Activated CD4-positive, alpha-beta T cell treated with anti-CD3 and anti-CD28 coated beads for 36 hours (primary cell): ENCODE measurements at regions not wholly inside any gene's neighbourhood (a gene's known extent, or its start where the extent isn't known, plus 50 kb on each side); places are given as distances from the start of the nearest gene placed in this dataset.

ENCODE experiments used
- ATAC-seq: fragments of 200-7000 bp; cut with Tn5 transposase; one replicate; pipeline ENCODE4 v1.10.0; 2021; ENCODE audit warnings: mild to moderate bottlenecking, moderate library complexity
- CTCF ChIA-PET: fragments of 350-600 bp; sonication (Branson Sonifier 250); formaldehyde crosslinking; loops from one replicate; lab custom pipeline; 2021; ENCODE audit warnings: antibody characterized with exemption; lab: Charles Lee
- POLR2A ChIA-PET: fragments of 350-600 bp; sonication (Branson Sonifier 250); formaldehyde crosslinking; loops from one replicate; lab custom pipeline; 2021; ENCODE audit warnings: antibody characterized with exemption, inconsistent platforms; lab: Charles Lee
- DNase-seq: peaks from one replicate; pipeline ENCODE4 v3.0.0-alpha.2; 2020
- H3K27ac Mint-ChIP-seq: one replicate; pipeline ENCODE4 v1.8.0; 2021; ENCODE audit warnings: mixed read lengths
- H3K27me3 Mint-ChIP-seq: one replicate; pipeline ENCODE4 v1.8.0; 2021; ENCODE audit warnings: mixed read lengths
- H3K36me3 Mint-ChIP-seq: one replicate; pipeline ENCODE4 v1.8.0; 2021; ENCODE audit warnings: low read depth, mixed read lengths
- H3K4me1 Mint-ChIP-seq: one replicate; pipeline ENCODE4 v1.8.0; 2021; ENCODE audit warnings: mixed read lengths
- H3K4me3 Mint-ChIP-seq: one replicate; pipeline ENCODE4 v1.8.0; 2021; ENCODE audit warnings: mild to moderate bottlenecking, moderate library complexity, mixed read lengths
- H3K9me3 Mint-ChIP-seq: one replicate; pipeline ENCODE4 v1.8.0; 2021; ENCODE audit warnings: low read depth, mixed read lengths
- intact Hi-C, 2 experiments: fragments of 100-400 bp; cut with DNase I in 1 of 2; cut with micrococcal nuclease in 1 of 2; formaldehyde crosslinking; loops; one replicate each; pipeline versions ENCODE4 v1.14.2 to v1.15.1; 2022 to 2024; cut with DNase I, micrococcal nuclease

DNA sequence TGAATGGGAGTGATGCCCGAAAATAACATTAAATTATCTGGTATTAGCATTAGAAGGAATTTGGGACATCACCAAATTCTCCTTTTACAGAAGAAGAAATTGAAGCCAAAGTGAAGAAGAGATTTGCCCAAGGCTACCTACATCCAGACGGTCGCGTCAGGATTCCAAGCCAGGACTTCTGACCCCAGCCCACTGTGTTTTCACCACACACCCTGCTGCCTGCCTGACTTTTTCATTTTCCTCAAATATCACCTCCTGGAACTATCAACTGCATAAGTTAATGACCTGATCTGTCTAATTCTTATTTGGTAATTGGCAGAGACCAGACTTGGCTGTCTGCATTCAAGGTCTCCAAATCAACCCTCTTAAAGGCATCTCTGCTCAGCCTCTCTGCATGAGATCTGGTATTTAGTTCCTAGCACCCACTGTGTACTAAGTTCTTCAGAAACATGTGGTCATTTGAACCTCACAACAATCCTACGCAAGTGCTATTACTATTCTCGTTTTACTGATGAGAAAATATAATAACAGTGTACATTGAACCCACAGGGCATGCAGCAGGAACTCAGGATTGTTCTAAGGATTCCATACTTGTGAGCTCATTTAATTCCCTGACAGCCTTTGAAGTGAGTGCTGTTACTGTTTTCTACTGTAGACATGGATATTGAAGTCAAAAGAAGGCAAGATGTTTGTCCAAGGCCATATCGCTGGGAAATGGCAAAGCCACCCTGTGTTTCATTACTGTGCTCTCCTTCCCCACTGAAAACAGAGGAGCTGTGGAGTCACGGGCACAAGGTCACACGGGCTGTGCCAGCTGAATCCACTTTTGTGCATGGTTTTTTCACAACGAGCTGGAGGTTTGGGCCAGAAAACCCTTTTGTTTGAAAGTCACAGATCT, 195.2 kb upstream of the C1QTNF7 start:
- no peaks in the 10 kb centered on the region for H3K36me3 Mint-ChIP-seq
- H3K27ac Mint-ChIP-seq = peak overlapping the region; percentile 75
- CTCF ChIA-PET = interaction anchor here (0.6 to 3.7 kb wide), 18 partner anchors 9 to 1328 kb away, joined by 3 to 27 read pairs (median 4); no protein-coding TSS in a partner anchor
- POLR2A ChIA-PET = no interaction called here
- H3K4me1 Mint-ChIP-seq = peaks cover 31% of the 10 kb centered on the region
- DNase-seq = no peak
- no peaks in the 10 kb centered on the region for H3K9me3 Mint-ChIP-seq
- intact Hi-C loops = loop anchor here (2.0 to 5.0 kb wide), 3 partner anchors 230 to 540 kb away; partner anchors contain the start of gene CPEB2 (in 1 of the 2)
- H3K27me3 Mint-ChIP-seq = no peaks in the 10 kb centered on the region
- no peak for ATAC-seq
- peak overlapping the region; percentile 35 for H3K4me3 Mint-ChIP-seq

DNA sequence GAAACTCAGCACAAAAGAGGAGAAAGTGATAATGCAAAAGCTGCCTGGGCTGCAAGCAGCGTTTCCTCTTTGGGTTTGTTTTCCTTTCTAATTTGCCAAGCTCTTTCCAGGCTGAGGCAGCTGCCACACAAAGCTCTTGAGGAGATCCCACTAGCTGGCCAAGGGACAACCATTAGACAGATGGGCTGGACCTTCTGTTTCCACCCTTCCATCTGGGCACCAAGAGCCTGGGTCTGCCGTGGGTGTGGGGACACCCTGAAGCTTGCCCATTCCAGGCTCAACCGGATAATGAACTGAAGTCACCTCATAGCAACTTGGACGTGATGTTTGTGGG, 194.6 kb upstream of the C1QTNF7 start:
- peak overlapping the region; percentile 35 for H3K4me3 Mint-ChIP-seq
- peak overlapping the region; percentile 75 for H3K27ac Mint-ChIP-seq
- no peaks in the 10 kb centered on the region for H3K36me3 Mint-ChIP-seq
- peak; percentile 20 for ATAC-seq
- ChIA-PET POLR2A (no interaction called here), CTCF (interaction anchor here (0.6 to 3.7 kb wide), 14 partner anchors 9 to 1328 kb away, joined by 3 to 27 read pairs (median 4); no protein-coding TSS in a partner anchor)
- intact Hi-C loops = loop anchor here (2.0 to 5.0 kb wide), 3 partner anchors 231 to 539 kb away; partner anchors contain the start of gene CPEB2 (in 1 of the 2)
- peaks cover 31% of the 10 kb centered on the region for H3K4me1 Mint-ChIP-seq
- DNase-seq = peak; percentile 20
- H3K27me3 Mint-ChIP-seq = no peaks in the 10 kb centered on the region
- H3K9me3 Mint-ChIP-seq = no peaks in the 10 kb centered on the region

DNA sequence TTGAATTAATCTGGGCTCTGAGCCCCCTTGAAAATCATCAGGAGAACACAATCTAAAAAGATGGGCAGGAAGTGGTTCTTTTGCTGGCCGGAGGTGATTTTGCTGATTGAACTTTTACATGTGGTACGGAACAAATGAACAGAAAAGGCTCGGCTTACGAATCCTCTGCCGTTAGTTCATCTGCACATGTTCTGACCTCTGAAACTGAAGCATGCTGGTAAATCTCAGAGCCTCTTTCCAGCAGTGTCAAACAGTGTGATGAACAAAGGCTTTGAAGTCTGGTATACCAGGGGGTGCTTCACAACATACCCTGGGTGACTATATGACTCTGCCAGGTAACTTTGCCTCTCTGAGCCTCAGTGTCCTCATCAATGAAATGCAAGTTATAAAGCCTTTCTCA, 194.2 kb upstream of the C1QTNF7 start:
- ATAC-seq (peak; percentile 84), DNase-seq (peak; percentile 42)
- ChIA-PET POLR2A (no interaction called here), CTCF (interaction anchor here (0.7 to 3.7 kb wide), 10 partner anchors 11 to 393 kb away, joined by 3 to 27 read pairs (median 4); no protein-coding TSS in a partner anchor)
- H3K27ac Mint-ChIP-seq = peak overlapping the region; percentile 75
- H3K9me3 Mint-ChIP-seq = no peaks in the 10 kb centered on the region
- H3K27me3 Mint-ChIP-seq = no peaks in the 10 kb centered on the region
- peak overlapping the region; percentile 35 for H3K4me3 Mint-ChIP-seq
- intact Hi-C loops = loop anchor here (2.0 to 5.0 kb wide), 3 partner anchors 231 to 539 kb away; partner anchors contain the start of gene CPEB2 (in 1 of the 2)
- H3K4me1 Mint-ChIP-seq = peaks cover 31% of the 10 kb centered on the region
- H3K36me3 Mint-ChIP-seq = no peaks in the 10 kb centered on the region

DNA sequence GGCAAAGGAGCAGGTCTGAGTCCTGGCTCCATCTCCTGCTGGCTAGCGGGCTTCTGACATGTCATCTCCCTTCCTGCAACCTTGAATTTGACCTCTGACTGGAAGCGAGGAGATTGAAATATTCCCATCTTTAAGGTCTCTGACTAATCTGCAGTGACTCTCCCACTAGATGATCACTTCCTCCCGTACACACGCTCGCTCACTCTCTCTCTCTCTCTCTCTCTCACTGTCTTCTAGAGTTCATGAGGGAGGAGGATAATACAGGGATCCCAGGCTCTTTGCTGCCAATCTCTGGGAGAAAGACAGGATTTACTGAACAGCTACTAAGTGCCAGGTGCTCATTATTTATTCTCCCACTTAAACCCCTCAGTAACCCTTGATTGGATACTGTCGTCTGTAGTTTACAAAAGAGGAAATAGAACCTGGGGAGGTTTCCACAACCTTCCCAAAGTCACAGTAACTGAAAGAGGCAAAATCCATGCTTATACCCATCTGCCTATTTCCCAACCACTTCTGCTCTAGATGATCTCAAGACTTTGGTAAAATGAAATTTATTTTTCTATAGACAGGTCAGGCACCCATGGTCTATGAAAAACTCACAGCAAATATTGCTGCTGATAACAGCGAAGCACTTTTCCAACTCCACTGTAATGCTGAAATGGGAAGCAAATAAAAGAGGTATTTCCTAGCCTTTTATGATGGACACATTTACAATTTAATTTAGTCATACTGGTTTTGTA, 193.5 kb upstream of the C1QTNF7 start:
- no peaks in the 10 kb centered on the region for H3K36me3 Mint-ChIP-seq
- H3K27ac Mint-ChIP-seq = peak overlapping the region; percentile 75
- CTCF ChIA-PET = interaction anchor here (0.7 kb wide), 1 partner anchor 30 kb away, joined by 3 read pairs; no protein-coding TSS in a partner anchor
- POLR2A ChIA-PET = no interaction called here
- H3K4me3 Mint-ChIP-seq = no peak overlapping the region
- DNase-seq (no peak), ATAC-seq (peak; percentile 47)
- H3K27me3 Mint-ChIP-seq = no peaks in the 10 kb centered on the region
- H3K9me3 Mint-ChIP-seq = no peaks in the 10 kb centered on the region
- intact Hi-C loops = loop anchor here in 1 of 2 experiments (5.0 kb wide), 2 partner anchors 232 to 538 kb away; partner anchors contain the start of gene CPEB2
- H3K4me1 Mint-ChIP-seq = peaks cover 31% of the 10 kb centered on the region

DNA sequence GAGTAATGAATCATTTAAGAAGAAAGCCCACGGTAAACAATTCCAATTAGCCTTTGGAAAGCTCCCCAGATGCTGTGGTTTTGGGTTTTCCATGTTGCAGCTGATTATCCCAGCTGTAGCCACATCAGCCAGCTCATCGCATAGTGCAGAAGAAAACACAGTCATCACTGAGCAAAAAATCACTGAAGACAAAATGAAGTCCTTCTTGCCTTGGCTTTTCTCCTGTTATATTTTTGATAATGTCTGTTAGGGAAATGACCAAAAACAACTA, 193.0 kb upstream of the C1QTNF7 start:
- CTCF ChIA-PET = interaction anchor here (0.7 kb wide), 2 partner anchors 30 to 596 kb away, joined by 3 to 4 read pairs; no protein-coding TSS in a partner anchor

DNA sequence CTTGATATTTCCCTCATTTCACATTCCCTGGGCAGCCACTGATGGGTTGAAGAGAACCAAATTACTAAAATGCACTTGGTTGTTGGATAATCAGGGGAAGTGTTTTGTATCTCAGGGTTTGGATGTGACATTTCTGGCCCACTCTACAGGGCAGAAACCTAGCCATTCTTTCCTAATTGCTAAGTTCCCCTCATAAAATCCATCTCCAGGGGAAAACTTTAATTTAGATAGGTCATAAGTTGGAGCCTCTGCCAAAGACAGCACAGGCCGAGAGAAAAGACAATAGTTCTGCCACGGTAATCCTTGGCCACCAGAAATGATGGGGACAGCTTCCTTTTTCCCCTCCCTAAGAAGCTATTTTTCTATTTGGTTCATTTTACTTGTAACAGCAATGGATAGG, 192.7 kb upstream of the C1QTNF7 start:
- Mint-ChIP-seq H3K27me3 (no peaks in the 10 kb centered on the region), H3K4me3 (no peak overlapping the region), H3K4me1 (peaks cover 31% of the 10 kb centered on the region), H3K36me3 (no peaks in the 10 kb centered on the region), H3K27ac (no peak overlapping the region), H3K9me3 (no peaks in the 10 kb centered on the region)
- no peak for DNase-seq
- POLR2A ChIA-PET = no interaction called here
- intact Hi-C loops = no loop called here
- ATAC-seq = no peak
- CTCF ChIA-PET = interaction anchor here (0.7 to 1.4 kb wide), 5 partner anchors 21 to 597 kb away, joined by 3 to 4 read pairs (median 3); no protein-coding TSS in a partner anchor

More for the DNA sequence above, 193.0 kb upstream of the C1QTNF7 start:
- no peaks in the 10 kb centered on the region for H3K27me3 Mint-ChIP-seq
- intact Hi-C loops = loop anchor here in 1 of 2 experiments (5.0 kb wide), 2 partner anchors 232 to 538 kb away; partner anchors contain the start of gene CPEB2
- no peaks in the 10 kb centered on the region for H3K36me3 Mint-ChIP-seq
- H3K9me3 Mint-ChIP-seq = no peaks in the 10 kb centered on the region
- POLR2A ChIA-PET = no interaction called here
- no peak overlapping the region for H3K27ac Mint-ChIP-seq
- no peak for ATAC-seq
- peaks cover 31% of the 10 kb centered on the region for H3K4me1 Mint-ChIP-seq
- H3K4me3 Mint-ChIP-seq = no peak overlapping the region
- no peak for DNase-seq

DNA sequence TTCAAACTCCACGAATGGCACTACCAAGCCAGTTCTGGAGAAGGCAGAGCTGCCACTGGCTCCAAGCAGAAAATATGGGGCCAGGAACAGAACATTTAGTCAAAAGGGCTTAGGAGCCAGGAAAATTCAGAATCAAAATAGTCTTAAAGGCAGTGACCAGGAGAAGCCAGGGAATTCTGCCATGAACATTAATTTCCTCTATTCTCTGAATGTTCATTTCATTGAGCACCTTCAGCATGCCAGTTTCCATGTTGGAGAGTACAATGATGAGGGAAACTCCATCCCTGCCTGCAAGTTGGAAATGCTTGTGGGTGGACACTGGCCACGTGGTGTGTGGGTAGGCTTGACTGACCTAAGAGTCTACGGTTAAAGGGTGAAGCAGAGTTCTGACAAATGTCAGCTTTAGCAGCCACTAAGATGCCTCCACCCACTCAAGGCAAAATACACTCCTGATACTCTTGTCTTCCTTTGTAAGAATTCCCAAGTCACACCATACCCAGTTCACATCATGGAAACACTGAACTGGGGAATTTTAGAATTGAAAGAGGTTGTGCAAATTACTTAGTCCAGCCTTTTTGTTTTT, 190.1 kb upstream of the C1QTNF7 start:
- intact Hi-C loops = loop anchor here (1.0 to 2.0 kb wide), 4 partner anchors 159 to 413 kb away; no protein-coding TSS in a partner anchor
- ATAC-seq (no peak), DNase-seq (no peak)
- Mint-ChIP-seq H3K4me3 (no peak overlapping the region), H3K9me3 (no peaks in the 10 kb centered on the region), H3K4me1 (peaks cover 21% of the 10 kb centered on the region), H3K27ac (no peak overlapping the region), H3K36me3 (no peaks in the 10 kb centered on the region), H3K27me3 (no peaks in the 10 kb centered on the region)
- CTCF ChIA-PET = interaction anchor here (0.6 to 3.0 kb wide), 12 partner anchors 9 to 416 kb away, joined by 3 to 24 read pairs (median 3); no protein-coding TSS in a partner anchor
- POLR2A ChIA-PET = no interaction called here

DNA sequence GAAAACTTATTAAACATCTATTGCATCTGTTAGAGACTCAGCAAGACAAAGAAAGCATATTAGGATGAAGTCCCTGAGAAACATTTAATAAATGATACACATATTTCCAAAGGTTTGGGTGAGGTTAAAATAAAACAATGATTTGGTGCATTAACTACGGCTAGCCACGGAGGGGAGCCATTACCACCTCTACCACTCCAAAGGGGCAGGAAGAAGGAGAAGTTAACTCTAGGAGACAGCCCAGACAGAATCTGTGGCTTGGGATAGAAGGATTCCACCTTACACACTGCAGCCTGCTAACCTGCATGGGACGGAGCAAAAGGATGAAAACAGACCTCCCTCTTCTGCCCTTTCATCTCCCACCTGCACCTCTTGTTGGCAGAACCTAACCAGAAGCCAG, 189.1 kb upstream of the C1QTNF7 start:
- no peak overlapping the region for H3K27ac Mint-ChIP-seq
- no peaks in the 10 kb centered on the region for H3K27me3 Mint-ChIP-seq
- ChIA-PET POLR2A (no interaction called here), CTCF (interaction anchor here (0.6 to 3.0 kb wide), 12 partner anchors 10 to 416 kb away, joined by 3 to 24 read pairs (median 3); no protein-coding TSS in a partner anchor)
- intact Hi-C loops = loop anchor here (1.0 to 2.0 kb wide), 4 partner anchors 158 to 412 kb away; no protein-coding TSS in a partner anchor
- ATAC-seq (peak; percentile 55), DNase-seq (peak; percentile 58)
- H3K4me1 Mint-ChIP-seq = peaks cover 11% of the 10 kb centered on the region
- no peak overlapping the region for H3K4me3 Mint-ChIP-seq
- no peaks in the 10 kb centered on the region for H3K9me3 Mint-ChIP-seq
- H3K36me3 Mint-ChIP-seq = no peaks in the 10 kb centered on the region

DNA sequence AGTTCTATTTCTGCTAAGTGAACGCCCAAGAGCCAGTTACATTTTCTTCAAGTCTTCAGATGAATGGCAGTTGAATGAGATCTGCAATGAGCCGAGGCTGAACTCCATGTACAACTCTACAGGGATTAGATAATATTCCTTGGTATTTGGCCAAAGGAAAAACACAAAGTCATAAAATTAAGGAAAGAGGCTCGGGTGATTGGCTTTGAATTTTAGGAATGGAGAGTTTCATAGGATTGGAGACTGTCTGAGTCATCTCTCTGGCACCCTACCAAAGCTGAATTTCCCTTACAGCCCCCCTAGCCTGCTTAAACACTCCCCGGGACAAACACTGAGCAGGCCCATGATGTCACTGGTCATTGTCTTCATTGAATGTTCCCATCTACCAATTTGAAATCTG, 188.0 kb upstream of the C1QTNF7 start:
- H3K27ac Mint-ChIP-seq = no peak overlapping the region
- no peak for ATAC-seq
- intact Hi-C loops = loop anchor here in 1 of 2 experiments (2.0 kb wide), 1 partner anchor 411 kb away; no protein-coding TSS in a partner anchor
- CTCF ChIA-PET = no interaction called here
- H3K4me3 Mint-ChIP-seq = no peak overlapping the region
- no peak for DNase-seq
- H3K27me3 Mint-ChIP-seq = no peaks in the 10 kb centered on the region
- H3K4me1 Mint-ChIP-seq = no peaks in the 10 kb centered on the region
- POLR2A ChIA-PET = no interaction called here
- no peaks in the 10 kb centered on the region for H3K9me3 Mint-ChIP-seq
- no peaks in the 10 kb centered on the region for H3K36me3 Mint-ChIP-seq

DNA sequence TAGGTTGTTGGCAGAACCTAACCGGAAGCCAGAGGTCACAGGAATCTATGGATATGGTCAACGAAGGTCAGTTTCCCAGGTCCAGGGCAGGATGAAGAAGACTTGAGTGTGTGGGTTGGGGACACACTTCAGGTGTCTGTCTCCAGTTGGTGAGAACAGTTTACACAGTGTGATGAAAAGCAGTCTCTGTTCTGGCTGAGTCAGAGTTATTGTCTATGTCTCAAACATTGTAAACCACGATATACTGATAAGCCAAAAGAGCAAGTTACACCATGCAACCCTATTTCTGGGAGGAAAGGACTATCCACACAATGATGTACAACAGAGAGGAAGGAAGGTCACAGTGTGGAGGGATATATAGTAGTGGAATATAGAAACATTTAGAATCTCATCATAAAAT, 187.1 kb upstream of the C1QTNF7 start:
- CTCF ChIA-PET = no interaction called here
- H3K36me3 Mint-ChIP-seq = no peaks in the 10 kb centered on the region

More for the DNA sequence above, 187.1 kb upstream of the C1QTNF7 start:
- no peaks in the 10 kb centered on the region for H3K9me3 Mint-ChIP-seq
- intact Hi-C loops = no loop called here
- H3K4me3 Mint-ChIP-seq = no peak overlapping the region
- H3K27ac Mint-ChIP-seq = no peak overlapping the region
- DNase-seq = no peak
- no peaks in the 10 kb centered on the region for H3K4me1 Mint-ChIP-seq
- ATAC-seq = no peak
- POLR2A ChIA-PET = no interaction called here
- H3K27me3 Mint-ChIP-seq = no peaks in the 10 kb centered on the region
